ENCODE measurements at regions not wholly inside any gene's neighbourhood (a gene's known extent, or its start where the extent isn't known, plus 50 kb on each side); places are given as distances from the start of the nearest gene placed in this dataset.

DNA sequence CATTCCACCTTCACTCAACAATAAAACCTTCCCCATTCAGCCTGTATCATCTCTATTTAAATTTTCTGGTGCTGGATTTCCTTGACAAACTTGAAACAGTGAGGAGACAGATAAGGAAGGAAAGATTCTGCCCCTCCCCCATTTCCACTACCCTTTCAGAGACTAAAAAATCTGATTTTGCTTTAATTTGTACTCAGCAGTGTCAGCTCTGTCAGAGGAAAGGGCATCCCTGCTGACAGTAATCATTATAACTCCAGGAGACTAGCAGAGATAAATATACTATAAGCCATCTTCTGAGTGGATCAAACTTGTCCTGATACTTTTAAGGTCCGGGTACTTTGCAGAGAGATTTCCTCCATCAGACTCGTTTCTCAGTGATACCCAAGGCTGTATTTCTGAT is 155.6 kb downstream of the SAMD5 start:
- H3K4me1 ChIP-seq (ENCODE audit: insufficient read depth, poor library complexity, severe bottlenecking): no peaks in the 10 kb centered on the region
- ATAC-seq (ENCODE audit: low read depth) (no peak), DNase-seq (ENCODE audit: low spot score) (no peak)
- H3K4me3 ChIP-seq (ENCODE audit: severe bottlenecking): no peak overlapping the region
- TF ChIP-seq, protein P1, sequence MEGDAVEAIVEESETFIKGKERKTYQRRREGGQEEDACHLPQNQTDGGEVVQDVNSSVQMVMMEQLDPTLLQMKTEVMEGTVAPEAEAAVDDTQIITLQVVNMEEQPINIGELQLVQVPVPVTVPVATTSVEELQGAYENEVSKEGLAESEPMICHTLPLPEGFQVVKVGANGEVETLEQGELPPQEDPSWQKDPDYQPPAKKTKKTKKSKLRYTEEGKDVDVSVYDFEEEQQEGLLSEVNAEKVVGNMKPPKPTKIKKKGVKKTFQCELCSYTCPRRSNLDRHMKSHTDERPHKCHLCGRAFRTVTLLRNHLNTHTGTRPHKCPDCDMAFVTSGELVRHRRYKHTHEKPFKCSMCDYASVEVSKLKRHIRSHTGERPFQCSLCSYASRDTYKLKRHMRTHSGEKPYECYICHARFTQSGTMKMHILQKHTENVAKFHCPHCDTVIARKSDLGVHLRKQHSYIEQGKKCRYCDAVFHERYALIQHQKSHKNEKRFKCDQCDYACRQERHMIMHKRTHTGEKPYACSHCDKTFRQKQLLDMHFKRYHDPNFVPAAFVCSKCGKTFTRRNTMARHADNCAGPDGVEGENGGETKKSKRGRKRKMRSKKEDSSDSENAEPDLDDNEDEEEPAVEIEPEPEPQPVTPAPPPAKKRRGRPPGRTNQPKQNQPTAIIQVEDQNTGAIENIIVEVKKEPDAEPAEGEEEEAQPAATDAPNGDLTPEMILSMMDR (IDR thresholded peaks at IDR 0.05; ENCODE audit: poor library complexity, severe bottlenecking): no peak
- H3K9me3 ChIP-seq (ENCODE audit: severe bottlenecking): no peaks in the 10 kb centered on the region
- H3K27me3 ChIP-seq (ENCODE audit: insufficient read depth, poor library complexity, severe bottlenecking): no peaks in the 10 kb centered on the region
- no peaks in the 10 kb centered on the region for H3K36me3 ChIP-seq (ENCODE audit: low read depth)
- H3K27ac ChIP-seq (ENCODE audit: poor library complexity, severe bottlenecking): no peak overlapping the region

DNA sequence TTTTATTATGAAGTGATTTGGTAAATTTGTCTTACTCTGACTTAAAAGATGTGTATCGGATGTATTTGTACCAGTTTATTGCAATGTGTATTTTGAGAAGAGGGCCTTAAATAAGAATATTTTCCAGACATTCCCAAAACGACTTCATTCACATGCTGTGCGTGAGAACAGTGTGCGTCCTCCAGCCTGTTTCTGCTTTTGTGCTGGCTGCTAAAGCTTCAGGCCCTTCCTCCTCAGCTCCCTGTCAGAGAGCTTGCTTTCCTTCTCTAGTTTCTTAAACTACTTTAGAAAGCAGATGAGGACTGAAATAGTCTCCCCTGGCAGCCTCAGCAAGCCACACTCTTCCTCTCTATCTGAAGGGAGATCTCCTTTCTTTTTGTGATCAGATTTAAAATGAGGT is 157.8 kb downstream of the SAMD5 start:
- ATAC-seq (ENCODE audit: low read depth) (no peak), DNase-seq (ENCODE audit: low spot score) (no peak)
- TF ChIP-seq, protein P1 (IDR thresholded peaks at IDR 0.05; ENCODE audit: poor library complexity, severe bottlenecking): no peak
- no peaks in the 10 kb centered on the region for H3K36me3 ChIP-seq (ENCODE audit: low read depth)
- no peak overlapping the region for H3K27ac ChIP-seq (ENCODE audit: poor library complexity, severe bottlenecking)
- H3K9me3 ChIP-seq (ENCODE audit: severe bottlenecking): no peaks in the 10 kb centered on the region
- H3K4me1 ChIP-seq (ENCODE audit: insufficient read depth, poor library complexity, severe bottlenecking): no peaks in the 10 kb centered on the region
- no peaks in the 10 kb centered on the region for H3K27me3 ChIP-seq (ENCODE audit: insufficient read depth, poor library complexity, severe bottlenecking)
- H3K4me3 ChIP-seq (ENCODE audit: severe bottlenecking): no peak overlapping the region

DNA sequence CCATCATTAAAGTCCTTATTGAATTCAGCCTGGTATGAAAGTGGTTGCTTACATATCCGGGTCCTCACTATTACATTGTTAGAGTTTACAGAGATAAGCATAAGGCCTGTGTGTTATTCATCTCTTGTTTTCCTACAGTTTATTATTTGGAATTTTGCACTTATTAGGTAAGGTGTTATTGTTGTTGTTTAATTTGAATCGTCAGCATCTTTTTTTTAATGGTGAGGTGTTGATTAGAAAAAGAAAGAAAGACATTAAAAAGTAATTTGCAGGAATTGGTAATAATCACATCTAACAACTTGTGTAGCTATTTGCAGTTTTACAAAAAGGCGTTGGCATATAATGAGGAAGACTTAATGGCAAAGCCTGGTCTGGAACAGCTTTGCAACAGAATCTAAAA is 158.6 kb downstream of the SAMD5 start:
- Histone ChIP-seq H3K36me3 (ENCODE audit: low read depth) (no peaks in the 10 kb centered on the region), H3K27ac (ENCODE audit: poor library complexity, severe bottlenecking) (no peak overlapping the region), H3K4me3 (ENCODE audit: severe bottlenecking) (no peak overlapping the region), H3K27me3 (ENCODE audit: insufficient read depth, poor library complexity, severe bottlenecking) (no peaks in the 10 kb centered on the region), H3K9me3 (ENCODE audit: severe bottlenecking) (no peaks in the 10 kb centered on the region), H3K4me1 (ENCODE audit: insufficient read depth, poor library complexity, severe bottlenecking) (no peaks in the 10 kb centered on the region)
- ATAC-seq (ENCODE audit: low read depth): no peak
- no peak for DNase-seq (ENCODE audit: low spot score)
- TF ChIP-seq, protein P1 (IDR thresholded peaks at IDR 0.05; ENCODE audit: poor library complexity, severe bottlenecking): no peak

DNA sequence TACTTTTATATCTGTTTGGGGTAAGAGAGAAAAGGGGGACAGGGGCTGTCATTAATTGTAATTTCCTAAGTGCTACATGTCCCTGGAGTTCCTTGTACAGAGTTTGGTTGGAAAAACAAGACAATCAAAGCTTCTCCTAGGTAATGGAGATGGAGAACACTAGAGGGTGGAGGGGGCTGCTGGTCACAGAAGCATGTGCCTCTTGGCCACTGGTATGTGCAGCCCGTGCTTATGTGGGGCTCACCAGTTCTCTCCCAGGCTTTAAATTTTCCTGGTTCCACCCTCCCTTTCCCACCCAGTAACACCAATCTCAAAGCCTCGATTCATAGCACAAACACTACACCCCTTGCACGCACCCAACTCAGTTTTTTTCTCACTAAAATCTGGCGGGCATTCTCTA is 165.6 kb downstream of the SAMD5 start:
- H3K4me3 ChIP-seq (ENCODE audit: severe bottlenecking): no peak overlapping the region
- no peaks in the 10 kb centered on the region for H3K4me1 ChIP-seq (ENCODE audit: insufficient read depth, poor library complexity, severe bottlenecking)
- H3K36me3 ChIP-seq (ENCODE audit: low read depth): no peaks in the 10 kb centered on the region
- H3K27ac ChIP-seq (ENCODE audit: poor library complexity, severe bottlenecking): no peak overlapping the region
- TF ChIP-seq, protein P1 (IDR thresholded peaks at IDR 0.05; ENCODE audit: poor library complexity, severe bottlenecking): no peak
- no peaks in the 10 kb centered on the region for H3K27me3 ChIP-seq (ENCODE audit: insufficient read depth, poor library complexity, severe bottlenecking)
- H3K9me3 ChIP-seq (ENCODE audit: severe bottlenecking): no peaks in the 10 kb centered on the region
- ATAC-seq (ENCODE audit: low read depth) (no peak), DNase-seq (ENCODE audit: low spot score) (no peak)

DNA sequence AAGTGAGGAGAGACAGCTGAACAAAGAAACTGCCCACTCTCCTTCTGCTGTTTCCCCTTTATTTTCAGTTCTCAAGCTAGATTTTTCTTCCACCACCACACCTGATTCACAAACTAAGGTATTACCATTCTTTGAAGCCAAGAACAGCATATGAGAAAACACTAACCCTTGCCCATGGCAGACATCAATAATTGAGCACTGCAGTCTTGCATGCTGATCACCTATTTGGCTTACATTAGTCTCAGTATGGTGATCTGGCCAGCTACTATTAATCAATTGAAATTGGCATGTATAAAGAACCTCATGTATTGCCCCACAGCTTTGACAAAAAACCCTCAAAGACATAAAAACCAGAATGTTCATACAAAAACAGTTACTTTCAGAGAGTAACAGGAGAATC is 166.3 kb downstream of the SAMD5 start:
- Histone ChIP-seq H3K27me3 (ENCODE audit: insufficient read depth, poor library complexity, severe bottlenecking) (no peaks in the 10 kb centered on the region), H3K4me3 (ENCODE audit: severe bottlenecking) (no peak overlapping the region), H3K4me1 (ENCODE audit: insufficient read depth, poor library complexity, severe bottlenecking) (no peaks in the 10 kb centered on the region), H3K9me3 (ENCODE audit: severe bottlenecking) (no peaks in the 10 kb centered on the region), H3K36me3 (ENCODE audit: low read depth) (no peaks in the 10 kb centered on the region), H3K27ac (ENCODE audit: poor library complexity, severe bottlenecking) (no peak overlapping the region)
- no peak for DNase-seq (ENCODE audit: low spot score)
- ATAC-seq (ENCODE audit: low read depth): no peak
- TF ChIP-seq, protein P1 (IDR thresholded peaks at IDR 0.05; ENCODE audit: poor library complexity, severe bottlenecking): no peak

Measured in RWPE2 (cell line).